ENCODE measurements at regions not wholly inside any gene's neighbourhood (a gene's known extent, or its start where the extent isn't known, plus 50 kb on each side); places are given as distances from the start of the nearest gene placed in this dataset.
A peak's percentile ranks its signal among the peaks of the same experiment; 100 is the strongest.
"Not testable (repeated sequence)": the region's sequence is repeated elsewhere in the genome, so short reads cannot be mapped to it uniquely, and the experiment has no call there.

- Mint-ChIP-seq H3K27ac (no peak overlapping the region), H3K4me1 (peaks cover 14 to 20% of the 10 kb centered on the region in 2 donors), H3K9me3 (no peaks in the 10 kb centered on the region), H3K27me3 (ENCODE audit: low read depth in 2 of 2) (no peaks in the 10 kb centered on the region), H3K36me3 (no peaks in the 10 kb centered on the region), H3K4me3 (no peak overlapping the region)
- no peaks in the 10 kb centered on the region for H3K36me3 ChIP-seq (ENCODE audit: control insufficient read depth, insufficient read depth, low read length)
- H3K4me3 ChIP-seq (ENCODE audit: low read length), result no peak overlapping the region
- no peaks in the 10 kb centered on the region for H3K4me1 ChIP-seq (ENCODE audit: control insufficient read depth, insufficient read depth, low read length)
- intact Hi-C loops (cut with micrococcal nuclease), result no loop called here
- no peak for TF ChIP-seq CTCF (IDR thresholded peaks at IDR 0.05)
- 95% methylated on average over 2 of the region's 3 CpGs for WGBS (ENCODE audit: insufficient coverage)
- ATAC-seq (no peak), DNase-seq (no peak)
- H3K27me3 ChIP-seq (ENCODE audit: control insufficient read depth, insufficient read depth, low read length), result no peaks in the 10 kb centered on the region
- H3K27ac ChIP-seq (ENCODE audit: low read length), result no peak overlapping the region
- H3K9me3 ChIP-seq (ENCODE audit: control insufficient read depth, insufficient read depth, low read length), result no peaks in the 10 kb centered on the region
These were observed 190.8 kb upstream of the MYLIP start for GRCh38 chr6:15938107-15938506.

- Histone ChIP-seq H3K27me3 (ENCODE audit: control insufficient read depth, insufficient read depth, low read length) (no peaks in the 10 kb centered on the region), H3K4me3 (ENCODE audit: low read length) (no peak overlapping the region), H3K36me3 (ENCODE audit: control insufficient read depth, insufficient read depth, low read length) (no peaks in the 10 kb centered on the region), H3K27ac (ENCODE audit: low read length) (no peak overlapping the region), H3K4me1 (ENCODE audit: control insufficient read depth, insufficient read depth, low read length) (no peaks in the 10 kb centered on the region), H3K9me3 (ENCODE audit: control insufficient read depth, insufficient read depth, low read length) (no peaks in the 10 kb centered on the region)
- TF ChIP-seq CTCF (IDR thresholded peaks at IDR 0.05), result no peak
- WGBS (ENCODE audit: insufficient coverage), result 92% methylated on average over 3 of the region's 3 CpGs
- Mint-ChIP-seq H3K4me3 (no peak overlapping the region), H3K36me3 (no peaks in the 10 kb centered on the region), H3K27ac (no peak overlapping the region), H3K27me3 (ENCODE audit: low read depth in 2 of 2) (no peaks in the 10 kb centered on the region), H3K4me1 (peaks cover 14 to 20% of the 10 kb centered on the region in 2 donors), H3K9me3 (no peaks in the 10 kb centered on the region)
- ATAC-seq (no peak), DNase-seq (no peak)
- intact Hi-C loops (cut with micrococcal nuclease), result no loop called here
These were observed 191.3 kb upstream of the MYLIP start for GRCh38 chr6:15937602-15938001.

GRCh38 chr6:15936503-15936902, 192.4 kb upstream of the MYLIP start:
- Mint-ChIP-seq H3K4me1 (peaks cover 14 to 20% of the 10 kb centered on the region in 2 donors), H3K27ac (peak overlapping the region in 1 of 2 donors; percentile 15), H3K27me3 (ENCODE audit: low read depth in 2 of 2) (no peaks in the 10 kb centered on the region), H3K36me3 (peaks cover under 1% of the 10 kb centered on the region), H3K9me3 (peaks cover under 1 to 2% of the 10 kb centered on the region in 2 donors), H3K4me3 (no peak overlapping the region)
- intact Hi-C loops (cut with micrococcal nuclease), result no loop called here
- DNase-seq, result no peak
- H3K4me3 ChIP-seq (ENCODE audit: low read length), result no peak overlapping the region
- H3K9me3 ChIP-seq (ENCODE audit: control insufficient read depth, insufficient read depth, low read length), result peaks cover 4% of the 10 kb centered on the region
- ATAC-seq, result peak; percentile 61 to 76 (median 61)
- H3K27ac ChIP-seq (ENCODE audit: low read length), result no peak overlapping the region
- no peaks in the 10 kb centered on the region for H3K27me3 ChIP-seq (ENCODE audit: control insufficient read depth, insufficient read depth, low read length)
- H3K4me1 ChIP-seq (ENCODE audit: control insufficient read depth, insufficient read depth, low read length), result no peaks in the 10 kb centered on the region
- TF ChIP-seq CTCF (IDR thresholded peaks at IDR 0.05), result no peak
- WGBS (ENCODE audit: insufficient coverage), result 0% methylated on average over 1 of the region's 1 CpG
- no peaks in the 10 kb centered on the region for H3K36me3 ChIP-seq (ENCODE audit: control insufficient read depth, insufficient read depth, low read length)

GRCh38 chr6:15935661-15936060, 193.2 kb upstream of the MYLIP start:
- no peak for TF ChIP-seq CTCF (IDR thresholded peaks at IDR 0.05)
- no peaks in the 10 kb centered on the region for H3K27me3 Mint-ChIP-seq (ENCODE audit: low read depth in 2 of 2)
- peaks cover 9% of the 10 kb centered on the region for H3K36me3 Mint-ChIP-seq
- DNase-seq, result no peak
- H3K36me3 ChIP-seq (ENCODE audit: control insufficient read depth, insufficient read depth, low read length), result no peaks in the 10 kb centered on the region
- no peak overlapping the region for H3K27ac Mint-ChIP-seq
- intact Hi-C loops (cut with micrococcal nuclease), result no loop called here
- no peak overlapping the region for H3K27ac ChIP-seq (ENCODE audit: low read length)
- H3K9me3 Mint-ChIP-seq, result peaks cover 4 to 5% of the 10 kb centered on the region in 2 donors
- ATAC-seq, result no peak
- H3K4me1 ChIP-seq (ENCODE audit: control insufficient read depth, insufficient read depth, low read length), result no peaks in the 10 kb centered on the region
- H3K4me3 Mint-ChIP-seq, result no peak overlapping the region
- 100% methylated on average over 1 of the region's 1 CpG for WGBS (ENCODE audit: insufficient coverage)
- H3K27me3 ChIP-seq (ENCODE audit: control insufficient read depth, insufficient read depth, low read length), result no peaks in the 10 kb centered on the region
- peaks cover 5% of the 10 kb centered on the region for H3K9me3 ChIP-seq (ENCODE audit: control insufficient read depth, insufficient read depth, low read length)
- H3K4me1 Mint-ChIP-seq, result peaks cover 14 to 20% of the 10 kb centered on the region in 2 donors
- H3K4me3 ChIP-seq (ENCODE audit: low read length), result no peak overlapping the region

- H3K4me3 ChIP-seq (ENCODE audit: low read length); H3K36me3 ChIP-seq (ENCODE audit: control insufficient read depth, insufficient read depth, low read length); H3K9me3 Mint-ChIP-seq; H3K27ac ChIP-seq (ENCODE audit: low read length); H3K4me3 Mint-ChIP-seq; H3K4me1 ChIP-seq (ENCODE audit: control insufficient read depth, insufficient read depth, low read length); H3K27ac Mint-ChIP-seq; H3K9me3 ChIP-seq (ENCODE audit: control insufficient read depth, insufficient read depth, low read length); DNase-seq; ATAC-seq; H3K27me3 ChIP-seq (ENCODE audit: control insufficient read depth, insufficient read depth, low read length); intact Hi-C loops (cut with micrococcal nuclease); H3K27me3 Mint-ChIP-seq (ENCODE audit: low read depth in 2 of 2): not testable (repeated sequence)
- H3K36me3 Mint-ChIP-seq, result peaks cover 15% of the 10 kb centered on the region
- H3K4me1 Mint-ChIP-seq, result peaks cover 9 to 12% of the 10 kb centered on the region in 2 donors
- WGBS (ENCODE audit: insufficient coverage), result 84% methylated on average over 6 of the region's 6 CpGs
These were observed 197.2 kb upstream of the MYLIP start for GRCh38 chr6:15931697-15932096.
